CD14-positive monocyte (primary cell): ENCODE measurements at regions not wholly inside any gene's neighbourhood (a gene's known extent, or its start where the extent isn't known, plus 50 kb on each side); places are given as distances from the start of the nearest gene placed in this dataset.

ENCODE experiments used
- DNase-seq, 3 donors: peaks; one replicate each; pipeline ENCODE4 v3.0.0-alpha.2; 2011 to 2022
- H2AFZ ChIP-seq: 2 replicates; pipeline ENCODE4 v1.6.0; 2012; ENCODE audit warnings: mild to moderate bottlenecking, low read depth, low read length, inconsistent platforms; ENCODE audit not compliant: insufficient read depth, poor library complexity, severe bottlenecking
- H3K27ac ChIP-seq, 2 donors: 1 replicate in 1 of 2; 2 replicates in 1 of 2; pipeline ENCODE4 v1.5.1; 2012 to 2013; ENCODE audit warnings: low read length in 2 of 2, control low read depth in 1 of 2, inconsistent platforms in 1 of 2, low read depth in 1 of 2, mild to moderate bottlenecking in 1 of 2
- H3K27me3 ChIP-seq, 2 donors: one replicate each; pipeline versions ENCODE4 v1.6.0 to v1.6.1; 2011 to 2013; ENCODE audit warnings: low read length in 2 of 2; ENCODE audit not compliant: control insufficient read depth in 2 of 2, insufficient read depth in 2 of 2
- H3K36me3 ChIP-seq, 2 donors: replicated peaks in 1 of 2; 1 replicate in 1 of 2; 2 replicates in 1 of 2; pipeline versions ENCODE4 v1.5.1 to v1.6.1; 2012 to 2013; ENCODE audit warnings: low read length in 2 of 2, control low read depth in 1 of 2, inconsistent platforms in 1 of 2, mild to moderate bottlenecking in 1 of 2; ENCODE audit not compliant: insufficient read depth in 2 of 2, control insufficient read depth in 1 of 2
- H3K4me1 ChIP-seq, 2 donors: 1 replicate in 1 of 2; 2 replicates in 1 of 2; pipeline versions ENCODE4 v1.5.1 to v1.6.1; 2012 to 2013; ENCODE audit warnings: low read length in 2 of 2, control low read depth in 1 of 2, inconsistent platforms in 1 of 2, mild to moderate bottlenecking in 1 of 2, moderate library complexity in 1 of 2; ENCODE audit not compliant: insufficient read depth in 2 of 2, control insufficient read depth in 1 of 2
- H3K4me2 ChIP-seq: replicated peaks from 2 replicates; pipeline ENCODE3; 2012; ENCODE audit warnings: low read length, moderate library complexity, mild to moderate bottlenecking; ENCODE audit not compliant: poor library complexity, severe bottlenecking; ENCODE audit errors: extremely low read depth
- H3K4me3 ChIP-seq, 3 experiments: fragments of 200-600 bp in 1 of 3; sonication (generic) in 1 of 3; replicated peaks in 1 of 3; 1 replicate in 2 of 3; 2 replicates in 1 of 3; pipeline ENCODE4 v1.5.1; 2011 to 2013; ENCODE audit warnings: low read length in 3 of 3, mild to moderate bottlenecking in 3 of 3, control low read depth in 2 of 3, low read depth in 2 of 3, inconsistent platforms in 1 of 3, moderate library complexity in 1 of 3
- H3K79me2 ChIP-seq: 2 replicates; pipeline ENCODE4 v1.6.0; 2012; ENCODE audit warnings: mild to moderate bottlenecking, control low read depth, inconsistent platforms, low read length, moderate library complexity; ENCODE audit not compliant: insufficient read depth
- H3K9ac ChIP-seq: 2 replicates; pipeline ENCODE4 v1.6.0; 2017; ENCODE audit warnings: low read length, mild to moderate bottlenecking; ENCODE audit not compliant: insufficient read depth, poor library complexity, severe bottlenecking
- H3K9me3 ChIP-seq, 2 donors: replicated peaks in 1 of 2; 1 replicate in 1 of 2; 2 replicates in 1 of 2; pipeline versions ENCODE4 v1.5.1 to v1.6.1; 2012 to 2013; ENCODE audit warnings: low read length in 2 of 2, control low read depth in 1 of 2; ENCODE audit not compliant: control insufficient read depth in 1 of 2, insufficient read depth in 1 of 2
- H4K20me1 ChIP-seq: 2 replicates; pipeline ENCODE4 v1.6.0; 2012; ENCODE audit warnings: mild to moderate bottlenecking, low read length, control low read depth, moderate library complexity; ENCODE audit not compliant: insufficient read depth
- H3K27ac Mint-ChIP-seq, 7 donors: one replicate each; pipeline ENCODE4 v1.8.0; 2020; ENCODE audit warnings: mild to moderate bottlenecking in 7 of 7, mixed read lengths in 7 of 7, moderate library complexity in 6 of 7, inconsistent platforms in 2 of 7
- H3K27me3 Mint-ChIP-seq, 3 donors: one replicate each; pipeline ENCODE4 v1.8.0; 2021 to 2022; ENCODE audit warnings: low read depth in 3 of 3, mild to moderate bottlenecking in 3 of 3, mixed read lengths in 3 of 3, moderate library complexity in 3 of 3, inconsistent platforms in 1 of 3
- H3K36me3 Mint-ChIP-seq, 2 donors: one replicate each; pipeline ENCODE4 v1.8.0; 2020; ENCODE audit warnings: mixed read lengths in 2 of 2, inconsistent platforms in 1 of 2, mild to moderate bottlenecking in 1 of 2
- H3K4me1 Mint-ChIP-seq: one replicate; pipeline ENCODE4 v1.8.0; 2020; ENCODE audit warnings: mild to moderate bottlenecking, mixed read lengths
- H3K4me3 Mint-ChIP-seq, 2 donors: one replicate each; pipeline ENCODE4 v1.8.0; 2020; ENCODE audit warnings: mild to moderate bottlenecking in 2 of 2, mixed read lengths in 2 of 2, moderate library complexity in 1 of 2
- H3K9me3 Mint-ChIP-seq, 7 donors: one replicate each; pipeline ENCODE4 v1.8.0; 2020 to 2022; ENCODE audit warnings: mixed read lengths in 7 of 7, mild to moderate bottlenecking in 6 of 7, moderate library complexity in 6 of 7, inconsistent platforms in 2 of 7
- WGBS: methylation state at CpG from one replicate; pipeline ENCODE4 v1.1.5; 2013; ENCODE audit warnings: missing lambda C conversion rate; ENCODE audit not compliant: insufficient coverage; 5-methylcytosine and 5-hydroxymethylcytosine counted together
- intact Hi-C, 2 donors: fragments of 100-400 bp; cut with micrococcal nuclease; formaldehyde crosslinking; loops; one replicate each; pipeline versions ENCODE4 v1.15.0 to v1.15.1; 2023
- TF ChIP-seq, protein P1 (sequence below): fragments of 200-600 bp; IDR thresholded peaks from one replicate; pipeline ENCODE4 v1.8.0; 2022; ENCODE audit warnings: antibody characterized with exemption, mild to moderate bottlenecking

DNA sequence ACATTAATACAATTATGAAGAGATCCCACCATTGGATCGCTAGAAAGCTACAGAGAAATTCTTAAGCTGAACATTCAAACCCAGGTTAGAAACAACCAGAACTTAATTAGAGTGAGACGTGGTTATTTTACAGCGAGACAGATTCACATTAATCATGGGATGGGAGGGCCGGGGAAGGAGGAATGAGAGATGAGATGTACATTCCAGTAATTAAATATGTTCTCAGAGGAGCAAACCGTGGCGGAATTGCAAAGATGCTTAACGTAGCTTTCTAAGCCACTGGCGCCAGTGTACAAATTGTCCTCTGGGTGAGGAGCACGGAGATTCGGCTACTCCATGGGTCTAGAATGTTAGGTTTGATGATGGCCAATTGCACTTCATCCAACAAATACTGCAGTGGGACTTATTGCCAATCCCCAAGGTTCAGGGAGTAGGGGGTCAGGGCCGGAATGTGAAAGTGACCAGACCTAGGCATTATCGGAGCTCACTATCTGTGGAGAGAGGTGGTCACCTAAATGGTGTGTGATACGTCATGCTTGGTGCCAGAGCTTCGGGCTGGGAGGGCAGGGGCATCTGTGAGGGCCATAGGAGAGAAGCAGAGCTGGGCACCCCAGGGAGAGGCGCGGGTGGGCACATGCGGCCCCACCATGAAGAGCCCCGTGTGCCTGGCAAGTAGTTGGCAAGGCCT, 114.7 kb downstream of the EDN3 start:
- intact Hi-C loops: no loop called here
- no peaks in the 10 kb centered on the region for H4K20me1 ChIP-seq
- H3K79me2 ChIP-seq: no peaks in the 10 kb centered on the region
- Mint-ChIP-seq H3K4me1 (no peaks in the 10 kb centered on the region), H3K27me3 (peaks cover 0 to 23% (median 11%) of the 10 kb centered on the region in 3 donors), H3K36me3 (no peaks in the 10 kb centered on the region), H3K9me3 (peaks cover 0 to 2% (median 0%) of the 10 kb centered on the region in 7 donors), H3K4me3 (no peak overlapping the region), H3K27ac (no peak overlapping the region)
- H3K36me3 ChIP-seq: no peaks in the 10 kb centered on the region
- H3K4me2 ChIP-seq: no peak overlapping the region
- H3K9me3 ChIP-seq: no peaks in the 10 kb centered on the region
- H3K27ac ChIP-seq: no peak overlapping the region
- 94% methylated on average over 11 of the region's 18 CpGs for WGBS
- H3K4me1 ChIP-seq: no peaks in the 10 kb centered on the region
- no peak overlapping the region for H2AFZ ChIP-seq
- H3K9ac ChIP-seq: no peak overlapping the region
- TF ChIP-seq, protein P1, sequence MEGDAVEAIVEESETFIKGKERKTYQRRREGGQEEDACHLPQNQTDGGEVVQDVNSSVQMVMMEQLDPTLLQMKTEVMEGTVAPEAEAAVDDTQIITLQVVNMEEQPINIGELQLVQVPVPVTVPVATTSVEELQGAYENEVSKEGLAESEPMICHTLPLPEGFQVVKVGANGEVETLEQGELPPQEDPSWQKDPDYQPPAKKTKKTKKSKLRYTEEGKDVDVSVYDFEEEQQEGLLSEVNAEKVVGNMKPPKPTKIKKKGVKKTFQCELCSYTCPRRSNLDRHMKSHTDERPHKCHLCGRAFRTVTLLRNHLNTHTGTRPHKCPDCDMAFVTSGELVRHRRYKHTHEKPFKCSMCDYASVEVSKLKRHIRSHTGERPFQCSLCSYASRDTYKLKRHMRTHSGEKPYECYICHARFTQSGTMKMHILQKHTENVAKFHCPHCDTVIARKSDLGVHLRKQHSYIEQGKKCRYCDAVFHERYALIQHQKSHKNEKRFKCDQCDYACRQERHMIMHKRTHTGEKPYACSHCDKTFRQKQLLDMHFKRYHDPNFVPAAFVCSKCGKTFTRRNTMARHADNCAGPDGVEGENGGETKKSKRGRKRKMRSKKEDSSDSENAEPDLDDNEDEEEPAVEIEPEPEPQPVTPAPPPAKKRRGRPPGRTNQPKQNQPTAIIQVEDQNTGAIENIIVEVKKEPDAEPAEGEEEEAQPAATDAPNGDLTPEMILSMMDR: no peak
- peaks cover 0 to 3% of the 10 kb centered on the region in 2 donors for H3K27me3 ChIP-seq
- DNase-seq: no peak
- no peak overlapping the region for H3K4me3 ChIP-seq

DNA sequence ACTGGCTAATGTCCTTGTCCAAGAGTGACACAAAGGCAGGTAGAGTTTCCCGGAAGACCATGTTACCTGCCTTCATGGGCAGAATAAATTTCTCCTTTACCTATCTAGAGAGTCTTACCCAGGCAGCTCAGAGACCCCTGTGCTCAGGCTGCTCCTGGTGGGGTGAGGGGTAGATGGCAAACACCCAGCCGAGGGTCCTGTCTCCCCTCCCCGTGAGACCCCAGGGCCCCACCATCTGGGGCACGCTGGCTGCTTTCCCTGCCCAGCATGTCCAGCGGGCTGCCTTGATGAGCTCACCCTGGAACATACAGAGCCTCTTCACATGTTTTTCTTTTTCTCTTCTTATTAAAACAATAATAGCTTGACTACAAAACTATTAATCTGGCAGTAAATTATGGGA, 116.5 kb downstream of the EDN3 start:
- no peak overlapping the region for H3K4me3 Mint-ChIP-seq
- no peaks in the 10 kb centered on the region for H3K36me3 Mint-ChIP-seq
- 100% methylated on average over 4 of the region's 5 CpGs for WGBS
- TF ChIP-seq, protein P1: no peak
- Histone ChIP-seq H3K4me2 (no peak overlapping the region), H3K27me3 (peaks cover 0 to 3% of the 10 kb centered on the region in 2 donors), H3K36me3 (no peaks in the 10 kb centered on the region), H2AFZ (no peak overlapping the region), H3K4me3 (no peak overlapping the region), H3K79me2 (no peaks in the 10 kb centered on the region), H3K9me3 (no peaks in the 10 kb centered on the region), H4K20me1 (no peaks in the 10 kb centered on the region), H3K27ac (no peak overlapping the region), H3K4me1 (no peaks in the 10 kb centered on the region), H3K9ac (no peak overlapping the region)
- peaks cover 3 to 20% (median 14%) of the 10 kb centered on the region in 3 donors for H3K27me3 Mint-ChIP-seq
- no peaks in the 10 kb centered on the region for H3K4me1 Mint-ChIP-seq
- H3K27ac Mint-ChIP-seq: no peak overlapping the region
- peaks cover 0 to 2% (median 0%) of the 10 kb centered on the region in 7 donors for H3K9me3 Mint-ChIP-seq
- intact Hi-C loops: no loop called here
- DNase-seq: no peak
